ENCODE measurements at regions not wholly inside any gene's neighbourhood (a gene's known extent, or its start where the extent isn't known, plus 50 kb on each side); places are given as distances from the start of the nearest gene placed in this dataset.

- no peak for DNase-seq (ENCODE audit: low read depth)
- Histone ChIP-seq H3K27me3 (ENCODE audit: control insufficient read depth, insufficient read depth, low read length) (no peaks in the 10 kb centered on the region), H3K4me3 (ENCODE audit: low read depth, low read length) (no peak overlapping the region), H3K36me3 (ENCODE audit: control insufficient read depth, insufficient read depth, low read length) (no peaks in the 10 kb centered on the region)
- TF ChIP-seq CTCF (IDR thresholded peaks at IDR 0.05; ENCODE audit: insufficient read depth, low read length, poor library complexity, severe bottlenecking) = no peak
Observed at GRCh38 chr2:153145470-153145978, 333.0 kb downstream of the RPRM start.

GRCh38 chr2:153143540-153143939 lies 335.0 kb downstream of the RPRM start:
- no peak overlapping the region for H3K4me3 ChIP-seq (ENCODE audit: low read depth, low read length)
- no peak for TF ChIP-seq CTCF (IDR thresholded peaks at IDR 0.05; ENCODE audit: insufficient read depth, low read length, poor library complexity, severe bottlenecking)
- H3K36me3 ChIP-seq (ENCODE audit: control insufficient read depth, insufficient read depth, low read length) = no peaks in the 10 kb centered on the region
- no peak for DNase-seq (ENCODE audit: low read depth)
- no peaks in the 10 kb centered on the region for H3K27me3 ChIP-seq (ENCODE audit: control insufficient read depth, insufficient read depth, low read length)

DNA sequence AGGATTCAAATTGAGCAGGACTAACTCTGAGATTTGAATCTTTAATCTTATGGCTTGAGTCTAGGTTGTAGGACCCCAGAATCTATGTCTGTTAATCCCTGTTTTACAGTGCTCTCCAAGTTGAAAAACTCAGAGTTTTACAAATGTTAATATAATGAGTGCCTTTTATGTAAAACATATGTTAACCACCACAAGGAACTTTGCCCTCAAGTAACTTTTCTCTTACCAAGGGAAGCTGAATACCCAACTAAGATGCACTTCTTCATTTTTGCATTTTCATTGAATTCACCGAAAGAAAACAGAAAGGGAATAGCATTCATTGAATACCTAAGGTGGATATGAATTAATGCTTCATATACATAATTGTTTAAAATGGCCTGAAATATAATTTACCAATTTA lies 338.1 kb downstream of the RPRM start:
- Histone ChIP-seq H3K27me3 (ENCODE audit: control insufficient read depth, insufficient read depth, low read length) (no peaks in the 10 kb centered on the region), H3K36me3 (ENCODE audit: control insufficient read depth, insufficient read depth, low read length) (no peaks in the 10 kb centered on the region), H3K4me3 (ENCODE audit: low read depth, low read length) (no peak overlapping the region)
- TF ChIP-seq CTCF (IDR thresholded peaks at IDR 0.05; ENCODE audit: insufficient read depth, low read length, poor library complexity, severe bottlenecking) = no peak
- DNase-seq (ENCODE audit: low read depth) = no peak

GRCh38 chr2:153138651-153139375 lies 339.7 kb downstream of the RPRM start:
- no peak overlapping the region for H3K4me3 ChIP-seq (ENCODE audit: low read depth, low read length)
- no peaks in the 10 kb centered on the region for H3K27me3 ChIP-seq (ENCODE audit: control insufficient read depth, insufficient read depth, low read length)
- TF ChIP-seq CTCF (IDR thresholded peaks at IDR 0.05; ENCODE audit: insufficient read depth, low read length, poor library complexity, severe bottlenecking) = no peak
- no peak for DNase-seq (ENCODE audit: low read depth)
- H3K36me3 ChIP-seq (ENCODE audit: control insufficient read depth, insufficient read depth, low read length) = no peaks in the 10 kb centered on the region

GRCh38 chr2:153136216-153136615 lies 342.3 kb downstream of the RPRM start:
- no peak for TF ChIP-seq CTCF (IDR thresholded peaks at IDR 0.05; ENCODE audit: insufficient read depth, low read length, poor library complexity, severe bottlenecking)
- no peak overlapping the region for H3K4me3 ChIP-seq (ENCODE audit: low read depth, low read length)
- no peaks in the 10 kb centered on the region for H3K36me3 ChIP-seq (ENCODE audit: control insufficient read depth, insufficient read depth, low read length)
- DNase-seq (ENCODE audit: low read depth) = no peak
- no peaks in the 10 kb centered on the region for H3K27me3 ChIP-seq (ENCODE audit: control insufficient read depth, insufficient read depth, low read length)

GRCh38 chr2:153134725-153135124 lies 343.8 kb downstream of the RPRM start:
- DNase-seq (ENCODE audit: low read depth) = no peak
- H3K36me3 ChIP-seq (ENCODE audit: control insufficient read depth, insufficient read depth, low read length) = no peaks in the 10 kb centered on the region
- no peak for TF ChIP-seq CTCF (IDR thresholded peaks at IDR 0.05; ENCODE audit: insufficient read depth, low read length, poor library complexity, severe bottlenecking)
- H3K27me3 ChIP-seq (ENCODE audit: control insufficient read depth, insufficient read depth, low read length) = no peaks in the 10 kb centered on the region
- no peak overlapping the region for H3K4me3 ChIP-seq (ENCODE audit: low read depth, low read length)

Measured in kidney epithelial cell (primary cell).